ENCODE measurements at regions not wholly inside any gene's neighbourhood (a gene's known extent, or its start where the extent isn't known, plus 50 kb on each side); places are given as distances from the start of the nearest gene placed in this dataset.
"Not testable (repeated sequence)": the region's sequence is repeated elsewhere in the genome, so short reads cannot be mapped to it uniquely, and the experiment has no call there.

- no peaks in the 10 kb centered on the region for H3K9me3 ChIP-seq
- no peak overlapping the region for H3K27ac ChIP-seq
- peaks cover 0 to 6% (median 0%) of the 10 kb centered on the region in 9 donors for H3K27me3 ChIP-seq
- ATAC-seq (no peak), DNase-seq (no peak)
- H3K36me3 ChIP-seq: no peaks in the 10 kb centered on the region
- H3K4me3 ChIP-seq: no peak overlapping the region
- no peaks in the 10 kb centered on the region for H3K4me1 ChIP-seq
- no peak for TF ChIP-seq POLR2A (IDR thresholded peaks at IDR 0.05)
- TF ChIP-seq CTCF (IDR thresholded peaks at IDR 0.05): no peak
- intact Hi-C loops (cut with DNase I): no loop called here
Measured at GRCh38 chr3:107913701-107914100, 177.1 kb downstream of the CD47 start.

GRCh38 chr3:107911337-107912000 is 179.4 kb downstream of the CD47 start:
- H3K27ac ChIP-seq: no peak overlapping the region
- H3K4me1 ChIP-seq: peaks cover 0 to 7% (median 0%) of the 10 kb centered on the region in 12 donors
- H3K36me3 ChIP-seq: no peaks in the 10 kb centered on the region
- H3K9me3 ChIP-seq: no peaks in the 10 kb centered on the region
- WGBS, 4 donors: 51 to 65% (median 59%) methylated on average over 3 of the region's 3 CpGs
- intact Hi-C loops (cut with DNase I): no loop called here
- ATAC-seq (peak; percentile 67 to 83 (median 80)), DNase-seq (no peak)
- H3K4me3 ChIP-seq: no peak overlapping the region
- no peaks in the 10 kb centered on the region for H3K27me3 ChIP-seq
- no peak for TF ChIP-seq CTCF (IDR thresholded peaks at IDR 0.05)
- TF ChIP-seq POLR2A (IDR thresholded peaks at IDR 0.05): no peak

- H3K27me3 ChIP-seq: no peaks in the 10 kb centered on the region
- H3K4me1 ChIP-seq: peaks cover 0 to 7% (median 0%) of the 10 kb centered on the region in 12 donors
- DNase-seq (no peak), ATAC-seq (no peak)
- TF ChIP-seq CTCF (IDR thresholded peaks at IDR 0.05) (no peak), POLR2A (IDR thresholded peaks at IDR 0.05) (no peak)
- no peak overlapping the region for H3K4me3 ChIP-seq
- H3K9me3 ChIP-seq: no peaks in the 10 kb centered on the region
- 49 to 73% (median 60%) methylated on average over 4 of the region's 4 CpGs for WGBS, 4 donors
- H3K27ac ChIP-seq: no peak overlapping the region
- intact Hi-C loops (cut with DNase I): no loop called here
- no peaks in the 10 kb centered on the region for H3K36me3 ChIP-seq
Measured at GRCh38 chr3:107910713-107911259, 180.0 kb downstream of the CD47 start.

GRCh38 chr3:107909583-107909982 is 181.2 kb downstream of the CD47 start:
- ATAC-seq; intact Hi-C loops (cut with DNase I); H3K9me3 ChIP-seq; H3K27me3 ChIP-seq; H3K4me1 ChIP-seq; H3K27ac ChIP-seq; H3K4me3 ChIP-seq; H3K36me3 ChIP-seq; DNase-seq: not testable (repeated sequence)
- 63 to 98% (median 81%) methylated on average over 3 of the region's 3 CpGs for WGBS, 4 donors

GRCh38 chr3:107907996-107908395 is 182.8 kb downstream of the CD47 start:
- intact Hi-C loops (cut with DNase I): no loop called here
- Histone ChIP-seq H3K27ac (no peak overlapping the region), H3K9me3 (no peaks in the 10 kb centered on the region), H3K4me3 (no peak overlapping the region), H3K36me3 (no peaks in the 10 kb centered on the region), H3K27me3 (no peaks in the 10 kb centered on the region), H3K4me1 (peaks cover 0 to 7% (median 0%) of the 10 kb centered on the region in 12 donors)
- ATAC-seq (no peak), DNase-seq (no peak)
- TF ChIP-seq POLR2A (IDR thresholded peaks at IDR 0.05): no peak
- no peak for TF ChIP-seq CTCF (IDR thresholded peaks at IDR 0.05)
